ENCODE measurements at regions not wholly inside any gene's neighbourhood (a gene's known extent, or its start where the extent isn't known, plus 50 kb on each side); places are given as distances from the start of the nearest gene placed in this dataset.

GRCh38 chr13:112322557-112322956 is 53.6 kb upstream of the SPACA7 start:
- no peak for TF ChIP-seq POLR2A (IDR thresholded peaks at IDR 0.05)
- TF ChIP-seq, protein P1, sequence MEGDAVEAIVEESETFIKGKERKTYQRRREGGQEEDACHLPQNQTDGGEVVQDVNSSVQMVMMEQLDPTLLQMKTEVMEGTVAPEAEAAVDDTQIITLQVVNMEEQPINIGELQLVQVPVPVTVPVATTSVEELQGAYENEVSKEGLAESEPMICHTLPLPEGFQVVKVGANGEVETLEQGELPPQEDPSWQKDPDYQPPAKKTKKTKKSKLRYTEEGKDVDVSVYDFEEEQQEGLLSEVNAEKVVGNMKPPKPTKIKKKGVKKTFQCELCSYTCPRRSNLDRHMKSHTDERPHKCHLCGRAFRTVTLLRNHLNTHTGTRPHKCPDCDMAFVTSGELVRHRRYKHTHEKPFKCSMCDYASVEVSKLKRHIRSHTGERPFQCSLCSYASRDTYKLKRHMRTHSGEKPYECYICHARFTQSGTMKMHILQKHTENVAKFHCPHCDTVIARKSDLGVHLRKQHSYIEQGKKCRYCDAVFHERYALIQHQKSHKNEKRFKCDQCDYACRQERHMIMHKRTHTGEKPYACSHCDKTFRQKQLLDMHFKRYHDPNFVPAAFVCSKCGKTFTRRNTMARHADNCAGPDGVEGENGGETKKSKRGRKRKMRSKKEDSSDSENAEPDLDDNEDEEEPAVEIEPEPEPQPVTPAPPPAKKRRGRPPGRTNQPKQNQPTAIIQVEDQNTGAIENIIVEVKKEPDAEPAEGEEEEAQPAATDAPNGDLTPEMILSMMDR (IDR thresholded peaks at IDR 0.05), result no peak
